DOHH2 (cell line): ENCODE measurements at regions not wholly inside any gene's neighbourhood (a gene's known extent, or its start where the extent isn't known, plus 50 kb on each side); places are given as distances from the start of the nearest gene placed in this dataset.

ENCODE experiments used
- CTCF ChIP-seq: fragments of 200-600 bp; sonication (generic); IDR thresholded peaks from one replicate; pipeline ENCODE4 v1.5.1; 2014; ENCODE audit warnings: antibody characterized with exemption, mild to moderate bottlenecking, low read depth, low read length; ENCODE audit not compliant: poor library complexity, severe bottlenecking
- EZH2phosphoT487 ChIP-seq: fragments of 200-600 bp; sonication (generic); IDR thresholded peaks from 2 replicates; pipeline ENCODE4 v1.6.1; 2017; ENCODE audit warnings: borderline replicate concordance, mild to moderate bottlenecking, antibody characterized with exemption, low read length, moderate library complexity, mixed read lengths

- TF ChIP-seq CTCF (no peak), EZH2phosphoT487 (no peak)
Measured at GRCh38 chr7:58316-58715, 134.1 kb upstream of the FAM20C start.
